EL (cell line): ENCODE measurements at regions not wholly inside any gene's neighbourhood (a gene's known extent, or its start where the extent isn't known, plus 50 kb on each side); places are given as distances from the start of the nearest gene placed in this dataset.

ENCODE experiments used
- DNase-seq: peaks from one replicate; pipeline ENCODE4 v3.0.0-alpha.2; 2016

DNA sequence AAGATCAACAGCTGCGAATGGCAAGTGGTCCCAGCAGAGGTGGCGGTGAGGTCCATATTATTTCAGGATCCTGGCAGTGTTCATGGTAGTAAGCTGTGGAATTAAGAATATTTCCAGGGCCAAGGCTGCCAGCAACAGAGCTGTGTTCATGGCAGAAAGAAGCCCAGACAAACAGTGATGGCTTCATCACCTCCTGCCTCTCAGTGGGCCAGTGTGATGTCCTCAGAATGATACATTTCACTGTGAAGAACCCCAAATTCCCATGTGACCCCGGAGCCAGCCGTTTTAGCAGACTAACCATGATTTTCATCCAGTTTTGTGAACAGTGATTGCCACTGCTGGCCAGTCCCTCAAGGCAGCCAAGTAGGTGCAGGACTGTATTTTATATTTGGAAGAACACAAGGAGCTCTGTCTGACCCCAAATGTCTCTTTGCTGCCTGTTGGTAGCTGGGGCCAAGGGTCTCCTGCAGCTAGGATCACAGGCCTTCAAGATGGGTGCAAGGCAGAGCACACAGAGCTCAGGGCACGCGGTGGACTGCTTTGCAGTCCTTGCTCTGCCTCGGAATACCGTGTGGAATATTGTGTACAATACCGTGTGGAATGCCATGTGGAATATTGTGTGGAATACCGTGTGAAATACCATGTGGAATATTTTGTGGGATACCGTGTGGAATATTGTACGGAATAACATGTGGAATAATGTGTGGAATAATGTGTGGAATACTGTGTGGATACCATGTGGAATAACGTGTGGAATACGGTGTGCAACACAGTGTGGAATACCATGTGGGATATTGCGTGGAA lies 132.3 kb upstream of the CHST15 start:
- no peak for DNase-seq

DNA sequence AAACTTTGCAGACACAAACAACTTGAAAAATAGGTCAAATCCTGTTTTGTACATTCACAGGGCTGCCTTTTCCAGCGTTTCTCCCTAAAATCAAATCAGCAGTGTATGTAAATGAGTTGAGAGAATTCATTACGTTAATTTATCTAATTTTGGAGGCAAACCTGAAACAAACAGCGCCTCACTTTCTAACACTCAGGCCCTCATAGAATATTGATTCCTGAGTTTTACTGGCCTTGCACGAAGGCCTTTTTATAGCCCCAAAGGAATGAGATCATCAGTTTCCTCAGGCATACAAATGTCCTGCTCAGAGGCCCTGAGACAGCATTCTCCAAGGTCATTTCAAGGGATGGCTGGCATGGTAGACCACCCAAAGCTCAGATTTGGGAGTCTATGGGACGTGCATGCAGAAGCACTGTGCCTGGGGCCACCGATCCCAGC lies 131.7 kb upstream of the CHST15 start:
- DNase-seq = no peak

DNA sequence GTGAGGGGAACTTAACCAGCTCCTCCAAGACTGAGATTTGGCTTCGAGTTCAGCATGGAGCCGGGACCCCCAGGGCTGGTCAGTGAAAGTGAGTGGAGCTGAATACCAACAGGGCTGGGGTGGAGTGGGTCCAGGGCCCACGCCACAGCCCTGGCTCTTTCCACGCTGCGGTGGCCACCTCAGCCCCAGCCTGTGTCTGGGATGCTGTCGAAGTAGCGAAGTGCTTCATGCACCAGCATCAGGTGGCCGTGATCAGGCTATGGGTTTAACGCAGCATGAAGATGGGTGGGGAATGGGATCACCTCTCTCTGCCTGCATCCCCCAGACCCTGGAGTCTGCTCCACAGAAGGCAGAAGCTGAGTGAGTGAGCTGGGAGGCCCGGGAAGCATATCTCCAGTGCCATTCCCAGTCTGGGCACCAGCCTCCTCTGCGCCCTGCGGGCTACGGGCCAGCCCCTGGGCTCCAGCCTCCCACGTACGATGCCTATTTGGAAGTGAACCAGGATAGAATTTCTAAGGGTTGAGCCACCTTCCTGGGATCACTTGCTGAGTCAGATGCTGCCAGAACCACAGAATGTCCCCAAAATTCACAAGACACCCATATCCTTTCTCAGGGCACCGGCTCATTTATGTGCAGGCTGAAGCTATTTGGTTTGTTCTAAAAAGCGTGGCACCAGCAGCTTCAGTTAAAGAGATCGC lies 131.1 kb upstream of the CHST15 start:
- peak; percentile 15 for DNase-seq

DNA sequence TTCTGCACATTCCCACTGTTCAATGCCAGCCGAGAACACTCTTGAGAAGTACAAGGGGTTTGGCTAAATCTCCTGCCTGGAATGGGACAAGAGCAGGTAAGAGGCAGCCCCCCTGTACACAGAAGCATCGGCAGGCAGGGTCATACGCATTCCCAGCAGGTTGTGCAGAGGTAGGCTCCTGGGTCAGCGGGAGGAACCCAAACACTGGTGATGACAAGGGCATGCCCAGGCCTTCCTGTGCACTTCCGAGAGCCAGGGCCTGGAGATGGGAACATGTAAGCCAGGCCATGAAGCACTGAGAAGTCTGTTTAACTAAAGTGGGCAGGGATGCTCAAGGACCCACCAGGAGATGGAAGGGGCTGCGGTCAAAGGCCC lies 130.3 kb upstream of the CHST15 start:
- DNase-seq = no peak

DNA sequence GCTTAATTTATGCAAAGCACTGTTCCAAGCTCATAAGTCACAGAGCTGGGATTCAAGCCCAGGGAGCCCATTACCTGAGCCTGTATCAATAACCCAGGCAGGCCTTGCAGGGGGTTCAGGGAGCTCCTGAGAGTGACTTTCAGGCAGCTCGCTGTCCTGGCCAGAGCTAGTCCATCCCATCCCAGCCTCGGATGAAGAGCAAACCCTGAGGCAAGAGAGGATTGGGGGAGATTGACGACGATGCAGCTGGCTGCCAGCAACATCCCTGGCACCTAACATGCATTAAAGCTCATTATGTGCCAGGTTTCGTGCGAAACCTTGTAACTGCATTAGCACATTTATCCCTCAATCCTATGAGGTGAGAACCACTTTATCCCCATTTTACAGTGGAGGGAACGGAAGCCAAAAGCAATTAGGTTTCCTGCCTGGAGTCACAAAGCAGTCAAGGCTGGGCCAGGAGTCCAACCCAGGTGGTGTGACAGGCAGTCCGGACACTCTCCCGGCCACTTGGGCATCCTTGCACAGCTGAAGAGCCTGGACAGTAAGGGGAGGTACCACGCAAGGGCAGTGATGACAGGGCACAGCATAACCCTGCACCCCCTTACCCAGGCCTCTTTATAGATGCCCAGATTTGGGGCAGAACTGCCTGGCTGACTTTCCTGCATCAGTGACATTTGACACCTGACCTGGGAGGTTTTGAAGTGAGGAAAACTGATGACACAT lies 129.8 kb upstream of the CHST15 start:
- no peak for DNase-seq

DNA sequence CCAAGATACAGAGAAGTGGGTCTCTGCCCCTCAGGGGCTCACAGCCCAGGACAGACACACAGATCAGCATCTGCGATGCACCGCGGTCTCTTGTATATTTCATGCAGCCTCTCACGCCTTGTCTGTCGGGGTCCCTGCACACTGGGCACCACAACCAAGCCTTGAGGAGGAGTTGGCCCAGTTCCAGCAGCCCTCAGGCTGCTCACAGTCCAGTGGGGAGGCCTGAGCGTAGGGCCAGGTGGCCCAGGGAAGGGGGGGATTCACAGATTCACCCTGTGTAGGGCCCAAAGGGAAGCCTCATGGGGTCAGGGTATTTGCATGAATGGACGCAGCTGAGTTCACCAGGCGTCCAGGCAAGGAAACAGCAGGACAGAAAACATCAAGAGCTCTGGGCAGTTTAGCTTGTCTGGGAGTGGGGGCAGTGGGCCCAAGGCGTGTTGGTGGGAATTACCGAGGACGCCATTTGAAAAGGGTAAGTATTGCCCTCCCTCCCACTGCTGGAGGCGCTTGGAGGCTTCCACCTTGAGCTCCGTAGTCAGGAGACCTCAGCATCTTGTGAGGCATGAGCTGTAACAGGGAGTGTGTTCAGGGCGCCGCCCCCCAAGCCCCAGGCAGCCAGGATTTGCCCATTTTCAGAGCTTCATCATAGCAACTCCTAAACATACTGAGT lies 129.1 kb upstream of the CHST15 start:
- no peak for DNase-seq

DNA sequence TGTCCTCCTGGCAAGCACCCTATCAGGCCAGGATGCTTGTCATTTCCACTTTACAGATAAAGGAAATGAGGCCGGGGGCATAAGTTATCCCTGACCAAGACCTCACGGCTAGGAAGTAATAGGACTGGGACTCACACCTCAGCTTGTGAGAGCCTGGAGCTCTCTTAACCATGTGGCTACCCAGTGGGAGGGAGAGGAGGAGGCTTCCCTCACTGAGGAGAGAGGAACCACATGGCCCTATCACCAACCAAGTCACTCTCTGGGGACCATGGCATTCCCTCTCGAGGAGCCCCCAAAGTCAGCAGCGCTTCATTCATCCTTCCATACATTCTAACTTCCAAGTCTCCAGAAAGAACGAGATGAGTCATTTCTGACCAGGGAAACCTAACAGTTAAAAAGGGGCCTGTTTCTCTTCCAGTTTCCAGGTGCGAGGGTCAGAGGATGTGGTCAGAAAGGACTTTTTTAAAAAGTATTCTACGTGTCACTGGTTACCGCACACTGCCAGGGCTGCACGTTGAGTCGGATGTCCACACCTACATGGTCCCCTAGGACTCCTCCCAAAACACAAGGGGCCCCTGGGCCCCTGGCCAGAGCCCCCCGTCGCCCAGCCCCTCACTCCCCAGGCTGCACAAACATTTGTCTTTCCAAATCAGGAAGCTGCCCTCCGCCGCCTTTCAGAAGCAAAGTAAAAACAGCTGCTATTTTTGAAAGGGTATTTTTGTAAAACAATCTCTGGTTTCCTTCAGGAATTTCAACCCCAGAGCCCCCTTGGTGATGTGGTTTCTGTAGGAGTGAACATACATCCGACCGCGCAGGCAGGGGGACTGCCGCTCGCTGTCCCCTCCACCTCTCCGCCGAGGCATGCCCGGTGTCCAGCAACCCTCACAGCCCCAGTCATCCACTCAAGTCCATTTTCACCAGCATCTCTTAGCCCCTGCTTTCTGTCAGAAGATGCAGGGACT lies 128.2 kb upstream of the CHST15 start:
- DNase-seq = peak; percentile 18

DNA sequence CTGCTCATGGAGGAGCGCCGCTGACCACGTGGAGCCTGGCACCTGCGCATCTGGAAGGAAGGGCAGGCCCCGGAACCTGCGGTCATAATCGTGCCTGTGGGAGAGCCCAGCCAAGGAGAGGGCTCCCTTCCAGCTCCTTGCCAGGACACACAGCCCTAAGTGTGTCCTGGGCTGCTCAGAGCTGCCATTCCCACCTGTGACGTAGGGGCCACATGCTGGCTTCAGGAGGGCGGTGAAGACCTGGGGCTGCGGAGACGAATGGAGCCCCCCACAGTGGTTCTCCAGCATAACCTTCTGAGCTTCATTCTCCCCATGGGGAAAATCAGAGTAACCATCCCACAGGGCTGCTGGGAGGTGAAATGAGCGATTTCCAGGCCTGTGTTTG lies 127.6 kb upstream of the CHST15 start:
- DNase-seq = no peak

DNA sequence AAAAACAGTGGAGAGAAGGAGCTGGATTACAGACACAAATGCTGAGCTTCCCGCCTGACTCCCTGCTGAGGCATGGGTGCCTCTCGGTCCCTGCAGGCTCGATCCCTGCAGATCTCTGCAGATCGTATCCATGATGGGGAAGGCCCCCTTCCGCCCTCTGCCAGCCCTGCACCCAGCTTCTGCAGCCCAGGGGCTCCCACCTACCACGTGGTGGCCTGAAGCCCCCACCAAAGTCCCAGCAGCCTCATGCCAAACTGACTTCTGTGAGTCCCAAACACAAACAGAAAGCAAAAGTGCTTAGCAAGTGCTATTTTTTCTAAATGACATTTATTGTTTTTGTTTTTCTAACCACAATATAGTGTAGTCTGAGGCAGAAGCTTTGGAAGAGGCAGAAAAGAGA lies 127.1 kb upstream of the CHST15 start:
- no peak for DNase-seq

DNA sequence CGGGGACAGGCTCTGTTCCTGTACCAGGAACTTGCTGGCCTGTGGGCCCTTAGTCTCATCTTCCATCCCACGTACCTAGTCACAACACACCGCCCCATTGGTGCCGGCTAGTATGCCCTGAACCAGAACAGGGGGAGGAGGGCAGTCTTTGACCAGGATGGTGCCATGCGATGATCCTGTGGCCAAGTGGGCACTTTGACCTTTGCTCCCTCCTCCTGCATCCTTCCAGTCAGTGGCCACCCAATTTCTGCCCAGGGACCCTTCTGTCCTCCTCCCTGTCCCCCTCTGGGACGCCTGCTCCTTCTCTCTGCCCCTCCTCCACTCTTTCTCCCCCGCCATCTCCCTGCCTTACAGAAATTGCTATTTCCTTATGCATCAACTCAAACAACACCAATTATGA lies 126.3 kb upstream of the CHST15 start:
- DNase-seq = no peak

DNA sequence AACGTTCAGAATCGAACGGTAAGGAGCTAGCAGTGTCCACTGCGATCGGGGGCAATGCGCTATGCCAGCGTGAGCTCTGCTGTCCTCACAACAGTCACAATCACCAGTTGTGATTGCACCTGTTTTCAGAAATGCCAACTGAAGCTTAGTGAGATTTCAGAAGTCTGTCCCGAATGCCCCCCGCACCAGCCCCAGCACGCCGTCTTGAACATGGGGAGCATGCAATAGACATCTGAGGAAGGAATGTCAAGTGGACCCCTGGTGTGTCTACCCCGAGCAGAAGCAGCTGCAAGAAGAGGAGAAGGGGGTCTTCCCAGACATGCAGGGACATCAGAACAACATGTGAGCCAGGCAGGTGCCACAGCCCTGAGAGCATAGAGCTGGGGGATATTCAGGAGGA lies 125.7 kb upstream of the CHST15 start:
- no peak for DNase-seq

DNA sequence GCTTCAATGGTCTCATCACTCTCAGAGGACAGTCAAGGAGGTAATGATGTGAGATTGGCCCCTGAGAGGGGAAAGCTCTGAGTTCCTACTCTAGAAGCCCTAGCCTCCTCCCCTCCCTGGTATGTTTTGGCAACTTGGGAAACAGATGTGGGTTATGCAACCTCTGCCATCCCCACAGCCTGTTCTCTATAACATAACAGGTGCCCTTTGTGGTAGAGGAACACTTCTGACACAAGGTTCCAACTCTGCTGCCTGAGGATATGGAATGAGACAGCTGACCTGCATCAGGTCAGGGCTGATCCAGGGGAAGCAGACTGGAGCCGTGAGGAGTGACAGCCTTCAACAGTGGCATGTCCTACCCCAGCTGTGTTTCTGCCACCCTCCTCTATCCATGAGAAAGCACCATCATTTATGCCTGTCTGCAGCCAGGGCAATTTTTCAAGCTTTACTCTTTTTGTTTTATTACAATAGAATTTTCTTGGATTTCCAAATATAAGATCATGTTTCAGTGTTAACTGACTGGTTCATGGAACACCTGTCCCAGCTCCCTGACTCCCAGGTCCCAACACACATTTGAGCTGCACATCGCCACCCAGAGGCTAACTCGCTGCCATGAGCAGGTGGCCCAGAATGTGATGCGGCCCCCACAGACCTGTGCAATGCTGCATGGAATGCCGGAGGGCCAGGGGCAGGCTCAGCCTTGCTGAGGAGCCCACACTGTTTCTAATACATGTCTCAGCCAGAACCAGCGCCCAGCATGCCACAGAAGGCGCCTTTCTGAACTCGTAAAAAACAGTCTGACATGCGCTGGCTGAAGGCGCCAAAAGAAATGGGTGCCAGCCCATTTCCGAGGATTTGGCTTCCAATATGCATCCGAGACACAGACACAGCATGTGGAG lies 124.8 kb upstream of the CHST15 start:
- DNase-seq = no peak

DNA sequence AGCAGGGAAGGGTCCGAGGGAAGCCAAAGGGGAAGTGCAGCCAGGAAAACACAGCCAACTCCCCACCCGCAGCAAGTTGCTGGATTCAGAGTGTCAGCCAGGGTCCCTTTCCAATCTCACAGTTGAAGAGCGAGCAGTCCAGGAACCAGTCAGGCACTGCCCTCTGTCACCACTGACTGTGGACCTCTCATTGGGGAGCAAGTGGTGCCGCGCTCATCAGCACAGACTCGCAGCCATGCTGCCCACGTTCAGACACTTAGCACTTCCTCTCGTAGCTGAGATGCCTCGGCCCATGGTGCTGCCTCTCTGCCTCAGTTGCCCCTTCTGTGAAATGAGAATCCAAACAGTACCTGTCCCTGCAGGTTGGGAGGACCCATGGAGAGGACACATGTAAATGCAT lies 123.6 kb upstream of the CHST15 start:
- DNase-seq = no peak

DNA sequence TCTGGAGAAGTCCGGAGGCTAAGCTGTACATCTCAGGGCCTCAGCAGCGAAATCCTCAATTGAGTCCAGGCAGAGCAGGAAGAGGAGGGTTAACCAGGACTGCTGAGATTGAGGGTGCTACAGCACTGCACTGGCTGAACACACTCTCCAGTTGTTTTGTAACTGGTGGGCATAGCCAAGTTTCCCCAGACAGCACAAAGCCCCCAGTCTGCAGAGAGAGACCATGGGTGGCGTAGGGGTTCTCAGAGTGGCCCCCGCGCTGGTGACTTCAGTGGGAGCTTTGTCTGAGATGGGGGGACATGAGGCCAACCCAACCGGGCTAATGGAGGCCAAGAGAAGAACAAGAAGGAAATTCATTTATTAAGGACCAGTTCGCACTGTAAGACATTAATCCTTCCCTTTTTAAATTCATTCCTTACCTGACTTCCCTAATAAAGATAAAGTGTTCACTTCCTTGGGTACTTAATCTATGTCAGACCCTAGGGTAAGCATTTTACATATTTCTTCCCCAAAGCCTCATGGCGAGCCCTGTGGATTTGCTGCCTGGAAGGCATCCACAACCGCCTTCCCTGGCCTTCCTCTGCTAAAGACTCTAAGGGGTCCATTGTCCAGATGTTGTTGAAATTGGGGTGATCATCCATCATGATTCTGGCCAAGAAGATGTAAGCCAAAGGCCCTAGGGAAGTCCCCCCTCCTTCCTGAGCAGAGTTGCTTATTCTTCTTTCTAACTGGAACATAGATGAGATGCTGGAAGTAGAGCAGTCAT lies 121.4 kb upstream of the CHST15 start:
- DNase-seq = no peak

DNA sequence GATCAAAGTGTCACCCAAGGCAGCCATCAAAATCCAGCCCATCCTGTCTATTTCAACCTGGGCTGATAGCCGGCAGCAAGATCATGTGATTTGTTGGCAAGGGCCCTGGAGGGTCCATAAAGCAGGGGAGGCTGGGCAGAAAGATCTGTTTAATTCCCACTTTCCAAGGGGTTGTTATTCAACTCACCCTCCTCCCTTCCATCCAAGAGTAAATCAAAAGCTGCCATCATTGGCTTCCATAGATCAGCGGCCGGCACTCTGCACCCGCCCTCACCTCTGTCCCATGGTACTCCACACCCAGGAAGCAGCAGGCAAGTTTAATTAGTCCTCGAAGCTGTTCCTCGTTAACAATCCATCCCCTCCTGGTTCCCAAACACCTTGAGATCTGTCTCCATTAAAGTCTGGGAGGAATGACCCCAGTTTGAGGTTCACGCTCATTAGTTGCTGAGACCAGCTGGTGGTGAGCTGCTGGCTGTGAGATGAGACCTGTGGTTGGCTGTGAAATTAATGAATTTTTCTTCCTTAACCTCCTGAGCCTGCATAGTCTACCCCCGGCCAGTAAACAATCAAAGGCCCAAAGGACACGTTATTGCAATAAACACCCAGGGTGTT lies 120.6 kb upstream of the CHST15 start:
- no peak for DNase-seq

DNA sequence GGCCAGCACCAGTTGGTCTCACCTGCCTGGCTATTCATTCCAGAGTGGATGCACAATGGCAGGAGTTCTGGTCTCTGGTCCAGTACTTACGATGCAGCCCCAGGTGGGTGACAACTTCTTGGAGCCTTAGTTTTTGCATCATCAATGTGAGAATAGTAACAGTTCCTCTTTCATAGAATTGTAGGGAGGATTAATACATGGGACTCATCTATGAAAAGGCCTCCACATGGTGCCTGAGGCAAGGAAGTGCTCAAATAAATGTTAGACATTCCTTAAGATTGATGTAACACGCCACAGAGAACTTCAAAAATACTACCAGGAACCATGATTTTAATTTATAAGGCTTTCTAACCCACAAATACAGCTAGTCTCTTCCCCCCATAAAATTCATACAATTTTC lies 120.1 kb upstream of the CHST15 start:
- peak; percentile 71 for DNase-seq

DNA sequence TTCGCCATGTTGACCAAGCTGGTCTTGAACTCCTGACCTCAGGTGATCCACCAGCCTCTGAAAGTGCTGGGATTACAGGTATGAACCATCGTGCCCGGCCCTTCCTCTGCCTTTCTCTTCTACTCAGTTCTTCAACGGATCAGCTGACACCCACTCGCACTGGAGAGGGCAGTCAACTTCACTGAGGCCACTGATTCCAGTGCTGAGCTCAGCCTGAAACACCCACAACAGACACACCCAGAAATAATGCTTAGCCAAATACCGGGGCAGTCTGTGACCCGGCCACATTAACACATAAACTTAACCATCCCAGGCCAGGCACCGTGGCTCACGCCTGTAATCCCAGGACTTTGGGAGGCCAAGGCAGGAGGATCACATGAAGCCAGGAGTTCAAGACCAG lies 119.3 kb upstream of the CHST15 start:
- DNase-seq = no peak

DNA sequence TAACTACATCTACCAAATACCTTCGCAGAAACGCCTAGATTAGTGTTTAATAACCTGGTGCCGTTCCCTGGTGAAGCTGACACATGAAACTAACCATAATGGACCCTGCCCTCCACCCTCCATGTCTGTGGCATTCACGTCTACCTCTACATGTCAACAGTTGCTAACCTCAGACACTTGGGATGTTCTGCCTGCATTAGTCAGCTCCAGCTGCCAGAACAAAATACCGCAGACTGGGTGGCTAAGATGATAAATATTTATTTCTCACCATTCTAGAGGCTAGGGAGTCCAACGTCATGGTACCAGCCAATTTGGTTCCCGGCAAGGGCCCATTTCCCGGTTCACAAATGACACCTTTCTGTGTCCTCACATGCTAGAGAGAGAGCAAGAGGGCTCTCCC lies 118.5 kb upstream of the CHST15 start:
- DNase-seq = peak; percentile 74

DNA sequence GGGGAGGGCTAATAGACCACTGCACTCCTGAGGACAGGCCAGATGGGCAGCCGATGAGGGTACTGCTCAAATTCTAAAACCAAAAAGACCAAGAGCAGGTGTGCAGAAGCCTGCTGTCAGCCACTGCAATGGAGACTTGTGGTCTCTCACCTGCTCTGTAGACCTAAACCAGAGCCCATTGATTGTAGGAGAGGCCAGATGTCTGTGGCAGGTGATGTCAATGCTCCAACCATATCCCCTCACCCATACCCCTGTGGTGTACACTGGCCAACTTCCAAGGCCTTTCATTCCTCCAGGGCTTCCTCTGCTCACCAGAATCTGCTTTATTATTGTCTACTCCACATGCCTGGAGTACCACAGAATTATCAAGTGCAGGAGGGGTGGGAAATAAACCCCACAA lies 116.9 kb upstream of the CHST15 start:
- DNase-seq = no peak

DNA sequence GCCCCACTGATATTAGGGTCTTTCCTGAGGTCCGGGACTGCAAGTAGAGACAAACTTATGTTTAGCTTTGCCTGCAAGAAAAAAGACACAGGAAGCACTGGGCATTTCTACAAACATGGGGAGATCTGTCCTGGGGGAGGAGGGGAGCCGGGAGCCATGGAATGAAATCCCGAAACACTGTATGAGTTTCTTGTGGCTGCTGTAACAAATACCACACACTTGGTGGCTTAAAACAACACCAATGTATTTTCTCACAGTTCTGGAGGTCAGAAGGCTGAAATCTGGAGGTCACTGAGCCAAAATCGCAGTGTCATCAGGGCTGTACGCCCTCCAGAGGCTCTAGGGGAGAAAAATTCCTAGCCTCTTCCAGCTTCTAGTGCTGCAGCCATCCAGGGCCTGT lies 114.0 kb upstream of the CHST15 start:
- no peak for DNase-seq
